K562 (cell line): ENCODE measurements at regions not wholly inside any gene's neighbourhood (a gene's known extent, or its start where the extent isn't known, plus 50 kb on each side); places are given as distances from the start of the nearest gene placed in this dataset.
"Not testable (repeated sequence)": the region's sequence is repeated elsewhere in the genome, so short reads cannot be mapped to it uniquely, and the experiment has no call there.

Experiments
- ARID4B ChIP-seq: sonication (generic); formaldehyde crosslinking; IDR thresholded peaks from 2 replicates; pipeline ENCODE4 v1.8.0; 2022; ENCODE audit warnings: mild to moderate bottlenecking, missing genetic modification reagents
- ATF2 ChIP-seq: sonication (generic); formaldehyde crosslinking; IDR thresholded peaks from 2 replicates; pipeline ENCODE4 v1.8.1; 2022; ENCODE audit warnings: missing genetic modification reagents
- EGR1 ChIP-seq: fragments of 450-650 bp; conservative IDR thresholded peaks from 2 replicates; pipeline ENCODE4 v1.6.1; 2017; ENCODE audit warnings: mild to moderate bottlenecking
- ELF1 ChIP-seq: fragments of 200-800 bp; sonication (Bioruptor generic); IDR thresholded peaks from 2 replicates; pipeline ENCODE4 v1.6.1; 2016; ENCODE audit warnings: missing genetic modification characterization, missing compliant biosample characterization
- NEUROD1 ChIP-seq: fragments of 150-350 bp; IDR thresholded peaks from 2 replicates; pipeline ENCODE4 v1.6.1; 2014; ENCODE audit warnings: borderline replicate concordance, low read length, low read depth; ENCODE audit not compliant: partially characterized antibody
- NFE2L1 ChIP-seq: fragments of 450-650 bp; IDR thresholded peaks from 2 replicates; pipeline ENCODE4 v1.6.1; 2016; ENCODE audit warnings: missing genetic modification characterization, low read depth, mild to moderate bottlenecking, missing compliant biosample characterization, moderate library complexity, borderline replicate concordance
- PHF8 ChIP-seq: fragments of 200-600 bp; sonication (generic); IDR thresholded peaks from 2 replicates; pipeline ENCODE4 v1.6.1; 2012; ENCODE audit warnings: mixed run types, mild to moderate bottlenecking, inconsistent platforms, low read length, moderate library complexity, borderline replicate concordance
- POLR2AphosphoS5 ChIP-seq: IDR thresholded peaks from 2 replicates; pipeline ENCODE4 v1.6.1; 2011; ENCODE audit warnings: mild to moderate bottlenecking, low read depth, low read length, moderate library complexity; ENCODE audit not compliant: control insufficient read depth, insufficient read depth
- TF ChIP-seq, protein P1 (sequence below), 3 experiments: IDR thresholded peaks in 2 of 3; conservative IDR thresholded peaks in 1 of 3; 2 replicates each; pipeline ENCODE4 v1.5.1; 2011 to 2012; ENCODE audit warnings: low read length in 3 of 3, mild to moderate bottlenecking in 3 of 3, control low read depth in 2 of 3, improper control_type of control experiment in 1 of 3, inconsistent platforms in 1 of 3, low read depth in 1 of 3, mixed read lengths in 1 of 3, moderate library complexity in 1 of 3; ENCODE audit not compliant: insufficient read depth in 2 of 3

DNA sequence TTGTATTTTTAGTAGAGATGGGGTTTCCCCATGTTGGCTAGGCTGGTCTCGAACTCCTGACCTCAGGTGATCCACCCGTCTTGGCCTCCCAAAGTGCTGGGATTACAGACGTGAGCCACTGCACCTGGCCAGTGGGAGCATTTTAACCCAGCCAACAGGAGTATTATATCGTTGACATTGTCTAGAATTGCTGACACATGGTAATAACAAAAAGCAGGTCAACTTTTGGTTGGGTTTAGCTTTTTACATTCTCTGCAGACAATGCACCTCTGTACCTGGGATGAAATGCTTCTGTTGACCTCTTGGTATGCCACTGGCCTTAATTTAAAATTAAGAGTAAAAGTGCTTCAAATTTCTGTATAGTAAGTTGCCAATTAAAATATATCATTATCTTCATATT, 245.6 kb downstream of the TTC6 start:
- TF ChIP-seq POLR2AphosphoS5; ELF1; ARID4B; ATF2 (CRISPR knock-in tag); PHF8; NFE2L1; NEUROD1; EGR1: not testable (repeated sequence)
- TF ChIP-seq, protein P1, sequence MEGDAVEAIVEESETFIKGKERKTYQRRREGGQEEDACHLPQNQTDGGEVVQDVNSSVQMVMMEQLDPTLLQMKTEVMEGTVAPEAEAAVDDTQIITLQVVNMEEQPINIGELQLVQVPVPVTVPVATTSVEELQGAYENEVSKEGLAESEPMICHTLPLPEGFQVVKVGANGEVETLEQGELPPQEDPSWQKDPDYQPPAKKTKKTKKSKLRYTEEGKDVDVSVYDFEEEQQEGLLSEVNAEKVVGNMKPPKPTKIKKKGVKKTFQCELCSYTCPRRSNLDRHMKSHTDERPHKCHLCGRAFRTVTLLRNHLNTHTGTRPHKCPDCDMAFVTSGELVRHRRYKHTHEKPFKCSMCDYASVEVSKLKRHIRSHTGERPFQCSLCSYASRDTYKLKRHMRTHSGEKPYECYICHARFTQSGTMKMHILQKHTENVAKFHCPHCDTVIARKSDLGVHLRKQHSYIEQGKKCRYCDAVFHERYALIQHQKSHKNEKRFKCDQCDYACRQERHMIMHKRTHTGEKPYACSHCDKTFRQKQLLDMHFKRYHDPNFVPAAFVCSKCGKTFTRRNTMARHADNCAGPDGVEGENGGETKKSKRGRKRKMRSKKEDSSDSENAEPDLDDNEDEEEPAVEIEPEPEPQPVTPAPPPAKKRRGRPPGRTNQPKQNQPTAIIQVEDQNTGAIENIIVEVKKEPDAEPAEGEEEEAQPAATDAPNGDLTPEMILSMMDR (IDR thresholded peaks at IDR 0.05 in 2 of 3, conservative IDR thresholded peaks at IDR 0.05 in 1 of 3; ENCODE audit: insufficient read depth in 2 of 3, low read depth in 1 of 3, low read length in 3 of 3): not testable (repeated sequence)
